AG04449 (cell line): ENCODE measurements at regions not wholly inside any gene's neighbourhood (a gene's known extent, or its start where the extent isn't known, plus 50 kb on each side); places are given as distances from the start of the nearest gene placed in this dataset.

Source experiments
- CTCF ChIA-PET: fragments of 350-600 bp; formaldehyde crosslinking; extraction: SDS; loops from one replicate; lab custom pipeline; 2021; ENCODE audit warnings: antibody characterized with exemption; lab: Yijun Ruan, JAX
- POLR2A ChIA-PET: fragments of 400-600, 350-600 bp; formaldehyde crosslinking; extraction: SDS; loops from one replicate; lab custom pipeline; 2020; ENCODE audit warnings: antibody characterized with exemption, inconsistent platforms; lab: Yijun Ruan, JAX
- DNase-seq: peaks from one replicate; pipeline ENCODE4 v3.0.0-alpha.2; 2010; ENCODE audit warnings: low read depth, low spot score
- H3K4me3 ChIP-seq: 2 replicates; pipeline ENCODE4 v1.5.1; 2011; ENCODE audit warnings: low read depth, mild to moderate bottlenecking, control low read depth, low read length
- TF ChIP-seq, protein P1 (sequence below): IDR thresholded peaks from one replicate; pipeline ENCODE4 v1.5.1; 2011; ENCODE audit warnings: mild to moderate bottlenecking, moderate library complexity, low read length, control low read depth, inconsistent platforms; ENCODE audit not compliant: insufficient read depth; ENCODE audit errors: missing control alignments

DNA sequence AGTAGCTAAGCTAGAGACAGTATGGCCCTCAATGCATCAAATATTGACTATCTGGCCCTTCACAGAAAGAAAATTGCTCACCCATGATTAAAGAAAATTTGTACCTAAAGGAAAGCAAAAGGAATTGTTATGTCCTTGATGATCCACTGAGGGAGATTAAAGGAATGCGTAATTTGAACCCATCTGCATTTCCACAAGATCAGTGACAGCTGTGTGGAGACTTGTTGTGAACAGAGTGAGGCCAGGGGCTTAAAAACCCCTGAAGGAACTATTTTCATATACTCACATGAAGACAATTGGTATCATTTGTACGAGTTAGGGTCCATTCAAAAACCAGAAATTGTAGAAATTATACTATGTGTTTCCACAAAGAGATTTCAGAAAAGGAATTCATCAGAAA is 1908.1 kb upstream of the SEL1L start:
- POLR2A ChIA-PET: no interaction called here
- H3K4me3 ChIP-seq: no peak overlapping the region
- CTCF ChIA-PET: no interaction called here
- TF ChIP-seq, protein P1, sequence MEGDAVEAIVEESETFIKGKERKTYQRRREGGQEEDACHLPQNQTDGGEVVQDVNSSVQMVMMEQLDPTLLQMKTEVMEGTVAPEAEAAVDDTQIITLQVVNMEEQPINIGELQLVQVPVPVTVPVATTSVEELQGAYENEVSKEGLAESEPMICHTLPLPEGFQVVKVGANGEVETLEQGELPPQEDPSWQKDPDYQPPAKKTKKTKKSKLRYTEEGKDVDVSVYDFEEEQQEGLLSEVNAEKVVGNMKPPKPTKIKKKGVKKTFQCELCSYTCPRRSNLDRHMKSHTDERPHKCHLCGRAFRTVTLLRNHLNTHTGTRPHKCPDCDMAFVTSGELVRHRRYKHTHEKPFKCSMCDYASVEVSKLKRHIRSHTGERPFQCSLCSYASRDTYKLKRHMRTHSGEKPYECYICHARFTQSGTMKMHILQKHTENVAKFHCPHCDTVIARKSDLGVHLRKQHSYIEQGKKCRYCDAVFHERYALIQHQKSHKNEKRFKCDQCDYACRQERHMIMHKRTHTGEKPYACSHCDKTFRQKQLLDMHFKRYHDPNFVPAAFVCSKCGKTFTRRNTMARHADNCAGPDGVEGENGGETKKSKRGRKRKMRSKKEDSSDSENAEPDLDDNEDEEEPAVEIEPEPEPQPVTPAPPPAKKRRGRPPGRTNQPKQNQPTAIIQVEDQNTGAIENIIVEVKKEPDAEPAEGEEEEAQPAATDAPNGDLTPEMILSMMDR: no peak
- no peak for DNase-seq

DNA sequence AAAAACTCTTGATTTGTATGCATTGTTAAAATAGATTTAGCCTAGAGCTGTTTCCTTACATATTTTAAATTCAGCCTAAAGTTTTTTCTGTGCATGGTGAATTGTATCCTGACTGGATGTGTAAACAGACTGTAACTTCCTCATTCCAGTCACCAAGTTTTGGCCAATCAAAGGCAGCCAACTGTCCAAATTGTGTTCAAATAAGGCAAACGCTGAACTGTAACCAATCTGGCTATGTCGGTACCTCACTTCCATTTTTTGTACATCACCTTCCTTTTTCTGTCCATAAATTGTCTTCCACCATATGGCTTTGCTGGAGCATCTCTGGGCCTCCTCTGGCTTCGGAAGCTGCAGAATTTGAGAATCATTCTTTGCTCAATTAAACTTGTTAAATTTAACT is 1921.9 kb upstream of the SEL1L start:
- DNase-seq: no peak
- ChIA-PET POLR2A (no interaction called here), CTCF (interaction anchor here (1.0 kb wide), 1 partner anchor 10 kb away, joined by 3 read pairs; no protein-coding TSS in a partner anchor)
- TF ChIP-seq, protein P1: no peak
- H3K4me3 ChIP-seq: no peak overlapping the region

- no peak overlapping the region for H3K4me3 ChIP-seq
- ChIA-PET POLR2A (no interaction called here), CTCF (no interaction called here)
- TF ChIP-seq, protein P1: no peak
- DNase-seq: no peak
These were observed 1927.9 kb upstream of the SEL1L start for GRCh38 chr14:83461521-83461920.

DNA sequence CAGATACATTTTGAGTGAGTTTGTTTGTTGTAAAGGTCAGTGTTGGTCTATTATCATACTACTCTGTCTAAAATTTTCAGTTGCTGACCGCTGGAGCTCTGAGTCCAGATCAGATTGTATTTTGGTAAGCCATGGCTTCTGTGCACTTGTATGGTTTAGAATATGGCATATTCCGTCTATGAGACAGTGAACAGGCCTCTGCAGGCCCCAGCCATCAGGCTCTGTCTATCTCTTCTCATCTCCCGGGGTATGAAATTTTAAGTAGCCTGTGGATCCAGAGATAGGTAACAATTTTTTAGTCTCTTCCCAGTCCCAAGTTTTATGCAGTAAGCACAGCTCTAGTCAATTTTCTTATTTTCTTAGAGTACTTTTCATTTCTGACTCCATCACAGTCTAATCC is 1929.1 kb upstream of the SEL1L start:
- no peak for DNase-seq
- TF ChIP-seq, protein P1: no peak
- ChIA-PET POLR2A (no interaction called here), CTCF (interaction anchor here (0.6 kb wide), 1 partner anchor 12 kb away, joined by 3 read pairs; no protein-coding TSS in a partner anchor)
- H3K4me3 ChIP-seq: no peak overlapping the region

- no peak overlapping the region for H3K4me3 ChIP-seq
- CTCF ChIA-PET: no interaction called here
- no peak for DNase-seq
- POLR2A ChIA-PET: no interaction called here
- TF ChIP-seq, protein P1: peak; percentile 42
These were observed 1929.9 kb upstream of the SEL1L start for GRCh38 chr14:83463500-83464098.

GRCh38 chr14:83467811-83468210 is 1934.2 kb upstream of the SEL1L start:
- CTCF ChIA-PET: no interaction called here
- no peak for DNase-seq
- POLR2A ChIA-PET: no interaction called here
- TF ChIP-seq, protein P1: no peak
- no peak overlapping the region for H3K4me3 ChIP-seq
